Tibial nerve (tissue), 4 donors: ENCODE measurements at regions not wholly inside any gene's neighbourhood (a gene's known extent, or its start where the extent isn't known, plus 50 kb on each side); places are given as distances from the start of the nearest gene placed in this dataset.

Source experiments
- CTCF ChIP-seq, 5 experiments: fragments of 200-600 bp in 3 of 5; fragments of 450-650 bp in 2 of 5; sonication (generic) in 3 of 5; IDR thresholded peaks; one replicate each; pipeline ENCODE4 v1.5.1; 2016 to 2019; ENCODE audit warnings: antibody characterized with exemption in 5 of 5, mild to moderate bottlenecking in 3 of 5, moderate library complexity in 2 of 5
- EP300 ChIP-seq, 2 donors: sonication (generic); formaldehyde crosslinking; IDR thresholded peaks; one replicate each; pipeline ENCODE4 v1.6.1; 2017; ENCODE audit warnings: antibody characterized with exemption in 2 of 2, mild to moderate bottlenecking in 1 of 2
- POLR2A ChIP-seq, 2 donors: fragments of 450-650 bp; IDR thresholded peaks; one replicate each; pipeline ENCODE4 v1.6.1; 2017; ENCODE audit warnings: antibody characterized with exemption in 2 of 2, mild to moderate bottlenecking in 2 of 2, moderate library complexity in 2 of 2

- TF ChIP-seq CTCF (IDR thresholded peaks at IDR 0.05) = no peak
- no peak for TF ChIP-seq EP300 (IDR thresholded peaks at IDR 0.05)
- no peak for TF ChIP-seq POLR2A (IDR thresholded peaks at IDR 0.05)
Measured at GRCh38 chr6:125554456-125554855, 195.0 kb upstream of the HEY2 start.
